Sigmoid colon (tissue), 4 donors: ENCODE measurements at regions not wholly inside any gene's neighbourhood (a gene's known extent, or its start where the extent isn't known, plus 50 kb on each side); places are given as distances from the start of the nearest gene placed in this dataset.

Experiments
- CTCF ChIP-seq, 4 experiments: fragments of 450-650 bp in 3 of 4; fragments of 200-600 bp in 1 of 4; IDR thresholded peaks; one replicate each; pipeline ENCODE4 v1.5.1; 2016 to 2019; ENCODE audit warnings: antibody characterized with exemption in 4 of 4, mild to moderate bottlenecking in 3 of 4, moderate library complexity in 2 of 4
- EP300 ChIP-seq, 4 donors: sonication (generic); formaldehyde crosslinking; IDR thresholded peaks; one replicate each; pipeline ENCODE4 v1.6.1; 2017; ENCODE audit warnings: antibody characterized with exemption in 4 of 4
- POLR2A ChIP-seq, 2 donors: fragments of 450-650 bp; IDR thresholded peaks; one replicate each; pipeline ENCODE4 v1.6.1; 2016; ENCODE audit warnings: antibody characterized with exemption in 2 of 2, mild to moderate bottlenecking in 2 of 2, moderate library complexity in 2 of 2
- POLR2AphosphoS5 ChIP-seq, 4 donors: sonication (generic); formaldehyde crosslinking; IDR thresholded peaks; one replicate each; pipeline ENCODE4 v1.6.1; 2017; ENCODE audit warnings: antibody characterized with exemption in 4 of 4

GRCh38 chr2:239804161-239805042 lies 220.7 kb downstream of the NDUFA10 start:
- TF ChIP-seq POLR2A (IDR thresholded peaks at IDR 0.05) (no peak), CTCF (IDR thresholded peaks at IDR 0.05) (no peak), EP300 (IDR thresholded peaks at IDR 0.05) (no peak), POLR2AphosphoS5 (IDR thresholded peaks at IDR 0.05) (no peak)
